ENCODE measurements at regions not wholly inside any gene's neighbourhood (a gene's known extent, or its start where the extent isn't known, plus 50 kb on each side); places are given as distances from the start of the nearest gene placed in this dataset.

DNA sequence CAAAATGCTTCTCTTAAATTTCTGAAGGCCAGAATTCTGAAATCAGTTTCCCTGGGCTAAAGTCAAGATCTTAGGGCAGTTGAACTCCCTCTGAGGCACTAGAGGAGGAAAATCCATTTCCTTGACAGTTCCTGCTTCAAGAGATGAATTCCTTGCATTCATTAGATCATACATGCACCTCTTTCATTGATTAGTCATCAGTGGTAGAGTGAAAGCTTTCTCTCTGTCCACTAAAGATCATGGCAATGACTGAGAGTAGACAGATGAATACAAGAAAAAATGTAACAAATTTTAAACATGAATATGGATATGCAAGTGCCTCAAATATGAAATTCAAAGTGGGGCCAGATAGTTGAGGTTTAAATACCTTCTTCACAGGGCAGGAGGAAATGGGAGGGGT is 693.4 kb upstream of the TMEFF2 start:
- TF ChIP-seq, protein P1, sequence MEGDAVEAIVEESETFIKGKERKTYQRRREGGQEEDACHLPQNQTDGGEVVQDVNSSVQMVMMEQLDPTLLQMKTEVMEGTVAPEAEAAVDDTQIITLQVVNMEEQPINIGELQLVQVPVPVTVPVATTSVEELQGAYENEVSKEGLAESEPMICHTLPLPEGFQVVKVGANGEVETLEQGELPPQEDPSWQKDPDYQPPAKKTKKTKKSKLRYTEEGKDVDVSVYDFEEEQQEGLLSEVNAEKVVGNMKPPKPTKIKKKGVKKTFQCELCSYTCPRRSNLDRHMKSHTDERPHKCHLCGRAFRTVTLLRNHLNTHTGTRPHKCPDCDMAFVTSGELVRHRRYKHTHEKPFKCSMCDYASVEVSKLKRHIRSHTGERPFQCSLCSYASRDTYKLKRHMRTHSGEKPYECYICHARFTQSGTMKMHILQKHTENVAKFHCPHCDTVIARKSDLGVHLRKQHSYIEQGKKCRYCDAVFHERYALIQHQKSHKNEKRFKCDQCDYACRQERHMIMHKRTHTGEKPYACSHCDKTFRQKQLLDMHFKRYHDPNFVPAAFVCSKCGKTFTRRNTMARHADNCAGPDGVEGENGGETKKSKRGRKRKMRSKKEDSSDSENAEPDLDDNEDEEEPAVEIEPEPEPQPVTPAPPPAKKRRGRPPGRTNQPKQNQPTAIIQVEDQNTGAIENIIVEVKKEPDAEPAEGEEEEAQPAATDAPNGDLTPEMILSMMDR (IDR thresholded peaks at IDR 0.05): no peak
- TF ChIP-seq POLR2A (IDR thresholded peaks at IDR 0.05): no peak

Data from breast epithelium (tissue), 3 donors.